ELF-1 (cell line): ENCODE measurements at regions not wholly inside any gene's neighbourhood (a gene's known extent, or its start where the extent isn't known, plus 50 kb on each side); places are given as distances from the start of the nearest gene placed in this dataset.

Experiments
- DNase-seq: peaks from one replicate; pipeline ENCODE4 v3.0.0-alpha.2; 2016; ENCODE audit warnings: low read depth, low spot score

GRCh38 chr17:74079537-74080300, 123.8 kb upstream of the RPL38 start:
- no peak for DNase-seq

GRCh38 chr17:74080656-74081582, 122.6 kb upstream of the RPL38 start:
- no peak for DNase-seq

- no peak for DNase-seq
Measured at GRCh38 chr17:74082886-74083285, 120.6 kb upstream of the RPL38 start.

- DNase-seq = no peak
Measured at GRCh38 chr17:74083321-74083720, 120.2 kb upstream of the RPL38 start.

GRCh38 chr17:74085434-74085833, 118.0 kb upstream of the RPL38 start:
- DNase-seq = no peak

- DNase-seq = no peak
Measured at GRCh38 chr17:74087002-74087585, 116.4 kb upstream of the RPL38 start.

GRCh38 chr17:74088285-74088933, 115.1 kb upstream of the RPL38 start:
- DNase-seq = no peak

GRCh38 chr17:74088934-74089329, 114.5 kb upstream of the RPL38 start:
- DNase-seq = no peak

GRCh38 chr17:74089380-74089779, 114.1 kb upstream of the RPL38 start:
- DNase-seq = no peak

GRCh38 chr17:74089869-74090464, 113.5 kb upstream of the RPL38 start:
- peak; percentile 91 for DNase-seq

- no peak for DNase-seq
Measured at GRCh38 chr17:74094651-74095050, 108.8 kb upstream of the RPL38 start.

- DNase-seq = no peak
Measured at GRCh38 chr17:74096456-74096855, 107.0 kb upstream of the RPL38 start.

- no peak for DNase-seq
Measured at GRCh38 chr17:74097450-74098135, 105.9 kb upstream of the RPL38 start.

GRCh38 chr17:74098136-74099024, 105.1 kb upstream of the RPL38 start:
- no peak for DNase-seq

- DNase-seq = peak; percentile 55
Measured at GRCh38 chr17:74099442-74100340, 103.8 kb upstream of the RPL38 start.

GRCh38 chr17:74104921-74105320, 98.6 kb upstream of the RPL38 start:
- no peak for DNase-seq

- DNase-seq = no peak
Measured at GRCh38 chr17:74107107-74107506, 96.4 kb upstream of the RPL38 start.

GRCh38 chr17:74108126-74108705, 95.3 kb upstream of the RPL38 start:
- DNase-seq = no peak
